HG02973 (cell line): ENCODE measurements at regions not wholly inside any gene's neighbourhood (a gene's known extent, or its start where the extent isn't known, plus 50 kb on each side); places are given as distances from the start of the nearest gene placed in this dataset.
"Not testable (repeated sequence)": the region's sequence is repeated elsewhere in the genome, so short reads cannot be mapped to it uniquely, and the experiment has no call there.

ENCODE experiments used
- ATAC-seq: cut with Tn5 transposase; IDR thresholded peaks from one replicate; pipeline ENCODE4 v1.9.1; 2021; ENCODE audit warnings: moderate library complexity; ENCODE audit not compliant: unreplicated experiment

- ATAC-seq, result no peak
These were observed 728.9 kb upstream of the GJE1 start for GRCh38 chr6:141403827-141404226.

GRCh38 chr6:141403103-141403502, 729.6 kb upstream of the GJE1 start:
- ATAC-seq, result no peak

DNA sequence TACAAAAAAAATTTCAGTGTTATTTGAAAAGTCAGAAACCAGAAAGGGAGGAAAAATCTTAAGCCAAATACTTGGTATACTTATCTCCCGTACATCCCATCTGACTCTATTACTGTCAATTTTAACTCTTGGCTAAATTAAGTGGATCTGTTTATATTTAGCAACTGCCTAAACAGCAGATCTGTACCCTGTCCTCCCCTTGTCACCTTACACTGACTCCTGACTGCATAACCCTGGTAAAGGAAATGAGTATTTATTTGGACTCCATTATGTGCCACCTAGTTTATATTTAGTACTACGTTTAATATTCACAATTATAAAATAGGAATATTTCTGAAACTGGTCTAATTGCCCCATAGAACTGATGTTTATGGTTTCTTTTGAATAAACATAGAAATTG, 730.2 kb upstream of the GJE1 start:
- no peak for ATAC-seq

GRCh38 chr6:141401851-141402250, 730.9 kb upstream of the GJE1 start:
- no peak for ATAC-seq

- no peak for ATAC-seq
These were observed 731.6 kb upstream of the GJE1 start for GRCh38 chr6:141401168-141401567.

DNA sequence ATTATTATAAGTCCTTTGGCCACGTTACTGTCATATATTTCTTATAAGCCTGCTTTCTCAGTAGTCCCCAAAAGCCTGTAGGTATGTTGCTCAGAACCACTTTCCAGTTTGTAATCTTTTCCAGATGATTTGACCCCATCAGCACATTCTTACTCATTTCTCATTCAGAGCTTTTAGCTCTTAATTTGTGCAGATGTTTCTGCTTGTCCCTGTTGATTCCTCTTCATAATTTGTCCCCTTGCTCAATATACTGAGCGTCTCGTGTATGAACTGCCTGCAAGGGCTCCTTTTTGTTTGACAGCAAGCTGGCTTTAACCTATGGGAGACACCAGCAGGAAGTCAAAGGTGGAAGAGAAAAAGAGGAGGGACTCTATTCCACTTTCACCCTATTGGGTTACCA, 733.8 kb upstream of the GJE1 start:
- no peak for ATAC-seq

- no peak for ATAC-seq
These were observed 737.2 kb upstream of the GJE1 start for GRCh38 chr6:141395443-141396008.

- no peak for ATAC-seq
These were observed 738.1 kb upstream of the GJE1 start for GRCh38 chr6:141394565-141395051.

- no peak for ATAC-seq
These were observed 738.6 kb upstream of the GJE1 start for GRCh38 chr6:141394125-141394536.

- ATAC-seq, result no peak
These were observed 739.2 kb upstream of the GJE1 start for GRCh38 chr6:141393405-141394124.

GRCh38 chr6:141391135-141391534, 741.6 kb upstream of the GJE1 start:
- ATAC-seq, result not testable (repeated sequence)

- no peak for ATAC-seq
These were observed 744.1 kb upstream of the GJE1 start for GRCh38 chr6:141388666-141389065.

GRCh38 chr6:141370438-141370837, 762.3 kb upstream of the GJE1 start:
- no peak for ATAC-seq

DNA sequence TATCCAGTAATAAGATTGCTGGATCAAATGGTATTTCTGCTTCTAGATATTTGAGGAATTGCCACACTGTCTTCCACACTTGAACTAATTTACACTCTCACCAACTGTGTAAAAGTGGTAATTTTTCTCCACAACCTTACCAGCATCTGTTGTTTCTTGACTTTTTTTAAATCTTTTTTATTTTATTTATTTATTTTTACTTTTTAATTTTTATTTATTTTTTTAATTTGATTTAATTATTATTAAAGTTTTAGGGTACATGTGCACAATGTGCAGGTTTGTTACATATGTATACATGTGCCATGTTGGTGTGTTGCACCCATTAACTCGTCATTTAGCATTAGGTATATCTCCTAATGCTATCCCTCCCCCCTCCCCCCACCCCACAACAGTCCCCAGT, 765.9 kb upstream of the GJE1 start:
- not testable (repeated sequence) for ATAC-seq

GRCh38 chr6:141364694-141365093, 768.0 kb upstream of the GJE1 start:
- no peak for ATAC-seq

DNA sequence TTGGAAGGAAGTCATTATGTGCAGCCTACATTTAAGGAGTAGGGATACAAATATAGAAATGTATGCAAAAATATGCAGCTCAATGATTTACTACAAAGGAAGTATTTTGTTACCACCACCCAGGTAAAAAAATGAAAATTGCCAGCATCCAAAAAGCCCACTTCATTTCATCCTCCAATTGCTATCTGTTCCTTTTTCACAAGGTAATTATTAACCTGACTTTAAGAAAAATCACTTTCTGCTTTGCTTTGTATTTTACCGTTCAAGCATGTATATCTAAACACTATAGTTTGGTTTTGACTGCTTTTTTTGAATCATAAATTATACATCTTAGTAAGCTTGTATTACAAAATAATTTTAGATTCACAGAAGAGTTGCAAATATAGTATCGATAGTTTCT, 768.5 kb upstream of the GJE1 start:
- ATAC-seq, result no peak

DNA sequence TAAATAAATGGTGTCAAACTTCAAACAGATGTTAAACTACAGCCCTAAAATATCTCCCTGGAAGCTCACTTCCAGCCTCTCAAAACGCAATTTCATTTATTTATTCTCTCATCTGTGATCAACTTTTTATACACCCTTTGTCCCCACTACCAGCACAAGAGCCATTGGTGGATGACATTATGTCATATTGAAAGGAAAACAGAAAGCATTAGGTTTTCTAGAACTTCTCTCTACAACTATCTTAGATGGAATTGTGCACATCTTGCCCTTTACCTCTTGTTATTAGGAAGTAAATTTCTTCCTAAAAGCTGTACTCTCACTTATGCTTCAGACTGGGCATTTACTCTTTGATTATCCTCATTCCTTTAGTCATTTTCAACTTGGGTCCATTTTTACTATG, 771.2 kb upstream of the GJE1 start:
- ATAC-seq, result no peak

GRCh38 chr6:141359953-141360352, 772.8 kb upstream of the GJE1 start:
- ATAC-seq, result no peak

DNA sequence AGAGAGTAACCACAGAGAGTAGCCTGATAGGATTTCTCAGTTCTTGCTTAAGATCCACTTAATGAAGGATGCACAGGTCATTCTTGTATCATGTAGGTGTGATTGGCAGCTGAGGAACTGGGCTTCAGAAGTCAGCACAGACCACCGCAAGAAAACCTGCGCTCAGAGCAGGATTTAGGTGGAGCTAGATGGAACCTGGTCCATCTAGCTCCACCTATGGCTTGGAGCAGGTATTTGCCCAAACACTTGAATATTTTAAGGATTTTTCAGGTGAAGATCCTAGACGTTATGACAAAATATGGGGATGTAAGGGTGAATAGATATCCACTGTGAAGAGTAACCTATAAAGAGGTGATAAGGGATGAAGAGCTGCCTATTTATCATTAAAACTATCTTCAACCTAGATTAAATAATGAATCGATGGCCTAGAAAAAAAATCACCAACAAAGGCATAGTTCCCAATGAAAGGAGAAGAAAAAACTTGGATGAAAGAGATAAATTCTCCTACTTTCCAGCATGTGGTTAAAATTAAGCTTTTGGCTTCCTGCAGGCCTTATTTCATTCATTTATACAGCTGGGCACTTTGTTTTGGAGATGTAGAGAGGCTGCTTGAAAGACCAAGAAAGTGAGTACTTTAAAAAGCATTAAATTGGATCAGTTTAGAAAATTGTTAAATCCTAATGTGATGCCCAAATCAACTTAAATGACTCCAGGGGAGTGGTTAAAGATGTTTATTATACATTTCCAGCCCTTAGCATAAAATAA, 778.4 kb upstream of the GJE1 start:
- ATAC-seq, result no peak

GRCh38 chr6:141351721-141352120, 781.0 kb upstream of the GJE1 start:
- ATAC-seq, result no peak

- no peak for ATAC-seq
These were observed 783.0 kb upstream of the GJE1 start for GRCh38 chr6:141349710-141350109.

DNA sequence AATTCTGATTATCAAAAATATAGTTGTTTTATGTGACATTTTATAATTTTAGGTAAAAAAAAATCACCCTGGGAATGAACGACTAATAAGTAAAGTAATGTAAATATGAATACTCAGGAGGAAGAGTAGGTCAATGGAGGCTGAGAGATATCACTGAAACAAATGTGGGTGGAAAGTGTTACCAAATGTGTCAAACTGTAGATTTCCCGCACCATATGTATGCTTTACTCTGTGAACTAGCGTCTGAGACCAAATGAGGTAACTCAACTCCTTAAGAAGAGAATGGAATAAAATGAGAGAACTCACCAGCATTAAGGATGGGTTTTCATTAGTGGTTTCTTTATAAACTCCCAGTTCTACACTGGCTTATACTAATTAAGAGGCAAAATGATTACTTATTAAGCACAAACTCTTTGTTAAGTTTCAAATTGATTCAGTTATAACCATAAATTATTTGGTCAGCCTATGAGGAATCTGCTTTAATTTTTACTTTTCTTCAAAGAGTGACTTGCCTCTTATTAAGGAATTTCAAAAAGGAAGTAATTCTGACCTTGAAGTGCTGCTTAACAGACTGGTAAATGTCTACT, 784.7 kb upstream of the GJE1 start:
- ATAC-seq, result no peak
